ENCODE measurements at regions not wholly inside any gene's neighbourhood (a gene's known extent, or its start where the extent isn't known, plus 50 kb on each side); places are given as distances from the start of the nearest gene placed in this dataset.

GRCh38 chr6:85385636-85386315, 64.1 kb upstream of the NT5E start:
- Histone ChIP-seq H3K27me3 (no peaks in the 10 kb centered on the region), H3K36me3 (no peaks in the 10 kb centered on the region), H3K4me1 (ENCODE audit: insufficient read depth) (no peaks in the 10 kb centered on the region), H3K4me3 (no peak overlapping the region), H3K27ac (no peak overlapping the region), H3K9me3 (no peaks in the 10 kb centered on the region)
- WGBS, 3 donors, result 85 to 92% (median 86%) methylated on average over 5 of the region's 5 CpGs
- no peak for TF ChIP-seq EP300 (IDR thresholded peaks at IDR 0.05)
- no peak for TF ChIP-seq CTCF (IDR thresholded peaks at IDR 0.05)
- no peak for TF ChIP-seq POLR2A (IDR thresholded peaks at IDR 0.05)
- DNase-seq, result no peak
- intact Hi-C loops (cut with DNase I), result no loop called here

- Histone ChIP-seq H3K27me3 (no peaks in the 10 kb centered on the region), H3K9me3 (no peaks in the 10 kb centered on the region), H3K36me3 (no peaks in the 10 kb centered on the region), H3K27ac (no peak overlapping the region), H3K4me1 (ENCODE audit: insufficient read depth) (no peaks in the 10 kb centered on the region), H3K4me3 (no peak overlapping the region)
- intact Hi-C loops (cut with DNase I), result no loop called here
- TF ChIP-seq CTCF (IDR thresholded peaks at IDR 0.05) (no peak), EP300 (IDR thresholded peaks at IDR 0.05) (no peak), POLR2A (IDR thresholded peaks at IDR 0.05) (no peak)
- WGBS, 3 donors, result 54 to 67% (median 55%) methylated on average over 6 of the region's 6 CpGs
- no peak for DNase-seq
These were observed 66.8 kb upstream of the NT5E start for GRCh38 chr6:85383042-85383441.

- Histone ChIP-seq H3K9me3 (no peaks in the 10 kb centered on the region), H3K27ac (no peak overlapping the region), H3K27me3 (no peaks in the 10 kb centered on the region), H3K4me3 (no peak overlapping the region), H3K4me1 (ENCODE audit: insufficient read depth) (no peaks in the 10 kb centered on the region), H3K36me3 (no peaks in the 10 kb centered on the region)
- intact Hi-C loops (cut with DNase I), result no loop called here
- TF ChIP-seq EP300 (IDR thresholded peaks at IDR 0.05) (no peak), POLR2A (IDR thresholded peaks at IDR 0.05) (no peak), CTCF (IDR thresholded peaks at IDR 0.05) (no peak)
- no peak for DNase-seq
- 60 to 76% (median 71%) methylated on average over 5 of the region's 5 CpGs for WGBS, 3 donors
These were observed 67.3 kb upstream of the NT5E start for GRCh38 chr6:85382541-85382940.

GRCh38 chr6:85372915-85373270, 77.0 kb upstream of the NT5E start:
- Histone ChIP-seq H3K27me3 (no peaks in the 10 kb centered on the region), H3K4me3 (no peak overlapping the region), H3K27ac (no peak overlapping the region), H3K36me3 (no peaks in the 10 kb centered on the region), H3K9me3 (no peaks in the 10 kb centered on the region), H3K4me1 (ENCODE audit: insufficient read depth) (no peaks in the 10 kb centered on the region)
- 63 to 87% (median 68%) methylated on average over 2 of the region's 2 CpGs for WGBS, 3 donors
- TF ChIP-seq POLR2A (IDR thresholded peaks at IDR 0.05) (no peak), EP300 (IDR thresholded peaks at IDR 0.05) (no peak), CTCF (IDR thresholded peaks at IDR 0.05) (no peak)
- intact Hi-C loops (cut with DNase I), result no loop called here
- DNase-seq, result no peak

All from ovary (tissue), 7 donors.